Stimulated activated CD8-positive, alpha-beta memory T cell treated with anti-CD3 and anti-CD28 coated beads, Interleukin-4, amount 100 ng/mL, for 24 hours (primary cell): ENCODE measurements at regions not wholly inside any gene's neighbourhood (a gene's known extent, or its start where the extent isn't known, plus 50 kb on each side); places are given as distances from the start of the nearest gene placed in this dataset.
"Not testable (repeated sequence)": the region's sequence is repeated elsewhere in the genome, so short reads cannot be mapped to it uniquely, and the experiment has no call there.

Experiments
- DNase-seq: peaks from one replicate; pipeline ENCODE4 v3.0.0-alpha.2; 2020; ENCODE audit warnings: low read depth

DNA sequence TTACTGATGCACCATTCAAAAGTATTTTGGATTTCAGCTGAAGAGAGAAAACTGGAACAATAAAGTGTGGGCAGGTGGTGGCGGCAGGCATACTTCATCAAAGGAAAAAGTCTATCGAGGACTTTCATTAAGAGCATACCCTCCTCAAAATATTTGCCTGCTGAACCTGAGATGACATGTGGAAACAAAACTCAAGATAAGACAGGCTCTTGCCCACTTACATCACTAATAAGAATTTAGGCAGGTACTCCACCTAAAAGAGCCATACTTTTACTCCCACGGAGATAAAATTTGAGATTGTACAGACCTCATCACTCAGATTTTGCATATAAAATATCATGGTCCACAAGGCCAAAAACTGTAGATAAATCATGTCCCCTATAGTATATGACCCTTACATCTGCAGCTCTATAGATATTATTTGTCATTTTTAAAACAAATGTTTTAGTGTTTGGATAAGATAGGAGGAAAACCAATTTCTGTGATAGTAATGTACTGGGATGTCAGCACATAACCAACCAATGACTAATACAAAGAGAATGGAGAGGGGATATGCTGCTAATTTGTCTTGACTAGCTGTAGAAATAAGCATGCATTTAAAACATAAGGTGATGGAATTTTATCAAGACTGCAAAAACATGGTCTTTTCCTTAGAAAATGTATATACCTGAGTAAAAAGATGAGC, 730.6 kb upstream of the ZNF608 start:
- no peak for DNase-seq

DNA sequence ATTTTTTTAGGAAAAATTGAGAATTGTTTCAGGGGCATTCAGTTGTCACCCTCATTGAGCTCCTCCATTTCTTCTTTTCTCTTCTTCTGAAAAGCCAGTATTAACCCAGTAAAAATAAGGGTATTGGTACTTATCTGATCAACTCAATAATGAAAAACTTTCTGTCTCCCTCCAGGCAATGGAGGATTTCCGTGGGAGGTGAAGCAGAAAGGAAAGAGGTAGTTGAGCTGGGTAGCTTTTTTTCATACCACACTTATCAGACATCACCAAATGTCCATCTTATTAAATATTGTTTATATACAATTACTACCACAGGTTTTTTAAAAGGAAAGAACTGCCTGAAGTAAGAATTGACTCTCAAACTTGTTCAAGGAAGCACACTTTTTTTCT, 731.1 kb upstream of the ZNF608 start:
- DNase-seq: no peak

DNA sequence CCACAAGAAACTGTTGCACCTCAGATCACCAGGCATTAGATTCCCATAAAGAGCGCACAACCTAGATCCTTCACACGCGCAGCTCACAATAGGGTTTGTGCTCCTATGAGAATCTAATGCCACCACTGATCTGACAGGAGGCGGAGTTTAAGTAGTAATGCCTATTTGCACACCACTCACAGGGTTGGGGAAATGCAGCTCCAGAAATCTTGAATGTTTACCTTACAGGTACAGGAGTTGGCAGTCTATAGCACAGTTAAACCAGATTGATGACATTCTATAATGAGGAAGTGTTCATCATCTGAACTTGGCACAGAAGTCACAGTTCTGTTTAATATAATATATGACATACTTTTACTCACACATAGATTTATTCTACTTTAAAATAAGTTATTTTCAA, 732.2 kb upstream of the ZNF608 start:
- no peak for DNase-seq

DNA sequence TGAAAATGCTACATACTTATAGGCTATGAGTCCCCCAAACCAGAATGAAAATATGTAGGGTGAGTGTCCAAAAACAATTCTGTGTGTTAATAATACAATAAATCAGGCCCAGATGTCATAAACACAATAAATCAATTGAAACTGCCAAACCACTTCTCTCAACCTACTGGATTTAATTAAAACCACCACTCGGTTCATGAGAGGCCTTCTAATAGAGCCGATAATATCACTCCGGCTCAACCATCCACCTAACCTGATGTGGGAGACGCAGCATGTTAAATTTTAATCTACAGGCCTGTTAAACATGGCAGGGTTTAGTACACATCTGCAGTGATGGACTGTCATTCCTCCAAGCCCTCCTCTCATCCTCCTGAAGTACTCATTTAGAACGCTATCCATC, 734.5 kb upstream of the ZNF608 start:
- no peak for DNase-seq

DNA sequence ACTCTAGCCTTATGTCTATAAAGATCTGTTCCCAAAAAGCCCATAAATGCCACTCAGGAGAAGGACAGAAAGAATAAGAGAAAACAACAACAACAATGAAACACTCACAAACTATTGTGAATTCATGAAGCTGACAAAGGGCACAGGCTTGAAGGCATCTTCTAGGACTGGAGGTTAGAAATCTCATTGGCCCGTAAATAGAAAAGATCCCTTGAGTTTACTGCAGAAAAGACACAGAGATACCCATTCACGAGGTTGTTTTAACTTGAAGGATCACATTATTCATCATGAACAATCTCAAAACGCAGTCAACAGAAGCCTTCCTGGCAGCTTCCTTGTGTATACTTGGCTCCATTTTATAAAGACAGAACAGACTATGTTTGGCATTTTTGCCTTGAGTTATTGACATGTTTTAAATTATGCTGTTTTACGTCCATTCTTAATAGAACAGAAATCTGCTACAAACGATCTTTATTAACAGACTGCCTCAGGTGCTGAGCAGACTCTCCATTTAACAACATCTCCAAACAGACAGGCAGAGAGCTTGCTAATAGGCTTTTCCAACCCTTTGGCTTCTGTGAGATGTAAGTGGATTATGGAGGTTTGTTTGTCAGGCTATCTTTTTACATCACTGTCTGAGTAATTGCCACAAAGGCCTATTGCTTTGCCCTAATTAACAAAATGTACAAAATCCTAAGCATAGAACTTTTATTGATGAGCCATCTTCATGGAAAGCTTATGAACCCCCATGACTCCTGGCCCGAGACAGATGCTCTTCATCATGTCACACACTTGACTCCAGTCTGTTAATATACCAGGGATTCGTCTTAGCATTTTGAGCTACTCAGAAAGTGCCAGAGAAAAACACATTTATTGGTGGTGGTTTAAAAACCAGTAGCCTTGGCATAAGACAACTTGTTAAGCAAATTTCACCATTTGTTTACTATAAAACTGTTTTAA, 735.3 kb upstream of the ZNF608 start:
- DNase-seq: no peak

DNA sequence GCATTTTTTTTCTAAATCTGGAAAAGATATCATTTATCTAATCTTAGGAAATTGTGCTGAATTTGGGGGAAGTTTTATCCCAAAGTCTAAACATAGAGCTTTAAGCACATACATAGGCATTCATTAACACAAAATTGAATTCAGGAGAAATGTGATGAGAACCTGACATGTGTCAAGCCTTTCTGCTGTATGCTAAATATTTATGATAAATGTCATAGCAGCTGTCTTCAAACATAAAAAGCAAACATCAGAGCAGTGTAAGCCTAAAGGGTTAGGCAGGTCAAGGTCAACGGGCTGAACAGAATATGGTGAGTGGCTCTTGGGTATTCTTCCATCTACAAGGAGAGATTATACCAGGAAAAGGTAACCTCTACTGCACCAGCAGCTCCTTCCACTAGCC, 737.2 kb upstream of the ZNF608 start:
- no peak for DNase-seq

DNA sequence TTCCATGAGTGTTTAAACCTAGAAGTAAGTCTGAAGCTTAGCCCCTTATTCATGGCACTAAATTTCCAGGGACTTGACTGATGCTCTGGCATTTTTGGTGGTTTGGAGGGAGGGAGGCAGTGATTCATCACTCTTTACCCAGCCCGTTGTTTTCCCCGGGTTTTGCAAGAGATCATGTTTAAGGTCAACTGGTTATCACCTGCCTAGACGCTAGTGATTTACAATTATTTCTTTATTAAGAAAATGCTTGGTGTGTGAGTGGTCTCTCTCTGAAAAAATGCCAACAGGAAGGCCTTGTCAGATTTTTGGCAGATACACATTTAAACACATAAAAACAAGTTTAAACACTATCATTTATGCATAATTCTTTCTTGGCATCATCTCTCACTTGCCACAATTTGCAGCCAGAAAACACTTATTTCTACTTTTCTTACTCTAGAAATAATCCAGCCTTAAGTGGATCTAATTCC, 737.9 kb upstream of the ZNF608 start:
- no peak for DNase-seq

DNA sequence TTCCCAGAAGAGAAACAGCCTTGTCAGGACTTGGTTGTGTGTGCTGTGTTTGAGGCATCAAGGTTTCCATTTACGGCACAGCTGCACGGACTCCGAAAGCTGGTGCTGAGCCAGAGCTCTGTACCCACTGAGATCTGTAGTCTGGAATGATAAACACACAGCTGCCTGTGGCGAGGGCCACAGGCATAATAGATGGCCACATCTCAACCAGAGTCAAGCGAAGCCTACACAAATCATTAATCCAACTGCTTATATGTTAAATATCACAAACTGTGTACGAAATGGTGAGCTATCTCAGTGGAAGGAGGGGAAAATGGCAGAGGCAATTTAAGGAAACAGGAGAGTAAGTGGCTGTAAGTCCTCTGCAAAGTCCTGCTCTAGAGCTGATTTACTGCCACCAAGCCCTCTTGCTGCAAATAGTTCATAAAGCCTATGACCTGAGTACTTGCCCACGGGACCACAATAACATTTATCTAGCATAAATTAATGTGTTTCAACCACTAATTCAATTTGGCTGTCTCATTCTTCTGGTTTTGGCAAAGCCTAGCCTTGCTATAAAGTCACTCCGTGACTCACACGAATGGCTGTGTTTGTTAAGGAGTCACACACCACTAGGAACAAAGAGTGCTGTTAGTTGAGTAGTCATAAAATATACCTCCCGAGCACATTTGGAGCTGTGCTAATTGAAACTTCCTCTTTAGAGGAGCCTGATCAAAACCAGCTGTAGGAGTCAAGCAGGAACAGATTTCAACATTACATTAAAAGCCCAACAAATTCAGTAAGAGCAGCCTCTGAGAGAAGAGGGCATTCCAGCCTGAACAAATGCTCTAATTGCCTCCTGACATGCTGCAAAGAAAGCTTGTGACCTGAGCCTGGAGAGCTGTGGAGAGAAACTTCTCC, 738.6 kb upstream of the ZNF608 start:
- no peak for DNase-seq

DNA sequence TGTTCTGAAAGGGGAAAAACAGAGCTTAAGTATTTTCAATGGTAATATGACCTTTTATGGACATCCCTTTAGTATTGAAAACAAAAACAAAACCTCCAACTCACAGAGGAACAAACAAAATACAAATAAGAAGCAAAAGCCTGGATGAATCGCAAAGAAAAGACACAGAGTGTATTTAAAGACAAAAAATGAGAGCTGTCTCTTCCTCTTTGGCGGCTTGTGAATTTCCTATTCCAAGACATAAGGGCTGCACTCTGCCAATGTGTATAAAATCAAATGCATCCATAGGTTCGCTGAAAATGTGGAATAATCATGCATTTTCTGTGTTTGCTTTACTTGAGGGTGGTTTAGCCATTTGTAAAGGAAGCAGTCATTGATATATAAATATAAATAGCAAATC, 739.3 kb upstream of the ZNF608 start:
- no peak for DNase-seq

DNA sequence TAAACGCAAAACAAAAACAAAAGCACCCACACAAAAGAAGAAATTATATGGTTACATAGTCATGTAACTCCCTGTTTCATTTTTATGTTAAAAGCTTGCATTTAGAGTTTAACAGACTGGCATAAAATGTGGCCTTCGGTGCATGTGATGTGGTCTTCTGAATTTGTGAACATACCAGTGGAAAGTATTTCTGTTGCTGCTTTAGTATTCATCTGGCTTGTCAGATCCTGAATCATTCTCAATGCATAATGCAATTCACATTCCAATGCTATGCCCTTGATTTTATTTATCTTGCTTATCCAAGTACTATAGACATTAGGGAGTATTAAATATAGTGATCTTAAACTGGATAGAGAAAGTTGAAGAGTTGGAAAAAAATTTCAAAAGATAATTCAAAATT, 740.2 kb upstream of the ZNF608 start:
- DNase-seq: no peak

DNA sequence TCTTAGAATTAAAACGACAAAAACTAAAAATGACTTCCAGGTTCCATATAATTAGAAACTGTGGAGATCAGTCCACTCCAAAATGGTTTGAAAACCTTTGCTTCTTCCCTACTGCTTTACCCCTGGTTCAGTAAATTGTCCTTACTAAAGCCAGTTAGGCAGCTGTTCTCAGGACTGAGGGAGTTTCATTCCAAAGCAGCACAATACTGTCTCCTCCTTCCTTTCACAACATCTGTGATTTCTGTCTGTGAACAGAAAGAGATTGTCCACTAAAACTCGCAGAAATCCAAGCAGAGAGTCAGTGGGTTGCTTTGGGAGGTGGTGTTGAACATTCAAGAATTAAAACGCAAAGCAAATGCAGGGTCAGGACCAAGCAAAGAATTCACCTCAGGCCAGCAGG, 740.8 kb upstream of the ZNF608 start:
- DNase-seq: no peak

DNA sequence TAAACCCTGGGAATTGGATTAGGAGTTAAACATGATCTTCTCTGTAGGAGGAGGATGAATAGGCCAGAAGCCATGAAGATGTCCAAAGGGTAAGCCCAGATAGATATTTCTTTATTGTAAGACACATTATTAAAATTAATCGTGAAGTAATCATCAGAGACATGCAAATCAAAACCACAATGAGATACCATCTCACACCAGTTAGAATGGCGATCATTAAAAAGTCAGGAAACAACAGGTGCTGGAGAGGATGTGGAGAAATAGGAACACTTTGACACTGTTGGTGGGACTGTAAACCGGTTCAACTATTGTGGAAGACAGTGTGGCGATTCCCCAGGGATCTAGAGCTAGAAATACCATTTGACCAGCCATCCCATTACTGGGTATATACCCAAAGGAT, 741.2 kb upstream of the ZNF608 start:
- not testable (repeated sequence) for DNase-seq

DNA sequence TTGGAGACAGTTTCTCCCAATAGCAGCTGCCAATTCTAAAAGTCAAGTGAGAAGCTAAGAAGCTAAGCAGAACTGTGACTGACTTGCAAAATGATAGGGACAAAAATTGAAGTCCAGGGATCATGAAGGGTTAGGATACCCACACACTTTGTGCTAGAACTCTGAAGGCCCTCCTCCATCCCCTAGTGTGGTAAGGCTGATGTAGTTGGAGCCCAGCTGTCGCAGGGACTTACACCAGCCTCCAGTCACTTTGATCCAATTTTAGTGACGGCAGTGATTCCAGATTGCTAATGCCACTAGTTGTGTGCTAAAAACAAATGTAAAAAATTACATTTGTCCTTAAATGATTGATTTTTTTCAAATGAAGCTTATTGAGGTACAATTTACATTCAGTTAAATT, 742.7 kb upstream of the ZNF608 start:
- no peak for DNase-seq

DNA sequence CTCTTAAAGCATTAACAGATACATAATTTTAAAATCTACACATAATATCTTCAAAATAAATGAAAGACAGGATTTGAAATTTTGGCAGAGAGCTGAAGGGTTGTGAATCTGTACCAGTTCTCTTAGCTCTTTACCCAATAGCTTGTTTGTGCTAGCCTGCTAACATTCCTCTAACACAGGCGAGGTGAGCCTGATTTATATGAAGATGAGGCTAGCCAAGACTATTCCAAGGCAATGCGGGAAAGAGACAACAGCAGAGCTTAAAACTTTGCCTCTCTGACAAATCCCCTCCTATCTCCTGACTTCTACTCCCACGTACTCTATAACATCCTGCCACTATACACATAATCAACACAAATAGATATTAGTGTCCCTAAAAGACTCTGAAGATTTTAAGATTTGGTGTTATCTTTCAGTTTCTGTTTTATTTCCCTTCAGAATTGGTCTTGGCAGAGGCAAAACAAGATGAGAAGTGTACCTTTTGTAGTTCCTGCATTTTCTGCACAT, 745.6 kb upstream of the ZNF608 start:
- DNase-seq: no peak

DNA sequence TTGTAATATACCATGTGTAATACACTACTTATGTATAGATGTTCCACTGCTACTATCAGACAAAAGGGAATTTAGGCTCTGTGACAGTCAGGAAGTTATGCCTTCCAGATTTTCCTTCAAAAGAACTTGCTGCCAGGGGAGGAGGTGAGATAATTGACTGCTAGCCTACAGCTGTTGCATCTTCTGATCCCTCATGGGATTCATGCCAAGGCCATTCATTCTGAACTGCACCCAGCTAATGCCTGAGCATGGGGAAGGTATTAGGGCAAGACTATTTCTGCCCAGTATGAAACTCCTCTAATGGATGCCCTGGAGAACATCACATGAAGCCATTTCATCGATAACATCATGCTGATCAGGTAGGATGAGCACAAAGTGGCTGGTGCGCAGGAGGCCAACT, 746.5 kb upstream of the ZNF608 start:
- DNase-seq: no peak

DNA sequence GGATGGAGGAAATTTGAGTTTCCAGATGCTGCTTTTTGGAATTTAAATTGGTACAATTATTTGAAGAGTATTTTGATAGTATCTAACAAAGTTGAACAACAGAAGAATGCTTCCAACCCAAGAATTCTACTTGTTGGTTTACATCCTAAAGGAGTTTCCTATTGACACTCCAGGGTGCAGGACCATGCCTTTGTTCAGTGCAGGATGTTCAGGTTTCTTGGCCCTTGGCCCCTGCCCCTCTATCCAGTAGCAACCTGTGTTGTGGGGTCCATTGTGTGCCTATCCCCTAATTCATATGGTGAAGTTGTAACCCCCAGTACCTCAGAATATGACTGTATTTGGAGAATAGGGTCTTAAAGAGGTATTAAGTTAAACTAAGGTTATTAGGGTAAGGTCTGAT, 750.0 kb upstream of the ZNF608 start:
- DNase-seq: no peak

DNA sequence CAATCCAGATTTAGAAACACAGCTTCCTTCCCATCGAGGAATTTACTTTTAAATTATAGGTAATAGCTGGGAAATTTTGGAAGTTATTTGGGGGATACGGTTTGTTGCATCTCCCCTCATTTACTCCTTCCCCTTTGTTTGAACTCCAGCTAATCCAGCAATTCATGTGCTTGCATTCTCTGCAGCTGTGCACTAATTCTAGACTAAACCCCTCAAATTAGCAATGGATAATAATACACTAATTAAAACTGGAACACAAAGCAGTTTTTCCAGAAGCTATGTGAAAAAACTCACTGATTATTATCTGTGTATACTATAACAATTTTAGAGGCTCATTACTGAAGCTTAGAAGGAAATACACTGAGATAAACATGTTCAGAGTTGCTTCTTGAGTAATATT, 751.2 kb upstream of the ZNF608 start:
- no peak for DNase-seq

DNA sequence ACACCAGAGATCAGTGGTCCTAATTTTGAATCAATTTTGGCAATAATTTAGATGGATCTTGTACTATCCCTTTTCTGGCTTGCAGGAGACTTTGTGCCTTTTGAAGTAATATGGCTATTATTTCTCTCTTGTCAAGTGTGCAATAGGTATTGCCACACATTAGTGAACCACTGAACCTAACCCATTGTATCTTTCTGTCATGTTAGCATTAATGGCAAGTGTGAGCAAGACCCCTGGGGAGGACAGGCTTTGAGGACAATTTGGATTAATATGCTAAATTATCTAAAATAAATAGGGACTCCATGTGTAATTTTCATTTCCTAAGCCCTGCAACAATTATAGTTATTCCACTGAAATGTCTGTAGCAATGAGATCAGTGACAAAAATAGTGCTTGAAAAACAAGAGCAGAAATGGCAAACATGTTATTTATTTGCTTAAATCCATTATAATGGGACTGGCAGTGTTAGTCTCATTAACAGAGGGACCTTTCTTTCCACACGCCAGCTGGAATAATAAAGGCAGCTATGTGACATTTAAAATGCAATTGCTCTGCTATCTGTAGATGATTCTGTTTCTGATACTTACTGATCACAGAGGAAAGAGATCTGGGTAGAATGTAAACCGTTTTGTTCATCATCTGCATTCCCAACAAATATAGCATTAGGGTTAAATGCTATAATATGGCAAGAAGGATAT, 753.3 kb upstream of the ZNF608 start:
- DNase-seq: no peak

DNA sequence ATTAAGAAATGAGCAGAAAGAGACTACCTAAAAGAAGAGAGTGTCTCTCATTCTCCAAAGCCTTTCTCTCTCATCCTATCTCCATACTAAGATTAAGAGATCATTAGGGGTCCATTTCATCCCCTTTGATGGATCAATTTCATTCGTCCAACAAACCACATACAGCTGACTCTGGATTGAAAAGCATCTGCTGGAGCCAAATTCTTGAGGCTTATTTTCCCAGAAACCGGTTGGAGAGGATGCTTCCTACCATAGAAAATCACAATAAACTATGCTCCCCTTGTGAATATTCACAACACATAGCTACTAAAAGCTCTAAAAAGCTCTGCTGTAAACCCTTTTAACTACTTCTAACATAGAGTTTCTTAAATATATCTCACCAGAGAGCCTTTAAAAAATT, 755.0 kb upstream of the ZNF608 start:
- no peak for DNase-seq

DNA sequence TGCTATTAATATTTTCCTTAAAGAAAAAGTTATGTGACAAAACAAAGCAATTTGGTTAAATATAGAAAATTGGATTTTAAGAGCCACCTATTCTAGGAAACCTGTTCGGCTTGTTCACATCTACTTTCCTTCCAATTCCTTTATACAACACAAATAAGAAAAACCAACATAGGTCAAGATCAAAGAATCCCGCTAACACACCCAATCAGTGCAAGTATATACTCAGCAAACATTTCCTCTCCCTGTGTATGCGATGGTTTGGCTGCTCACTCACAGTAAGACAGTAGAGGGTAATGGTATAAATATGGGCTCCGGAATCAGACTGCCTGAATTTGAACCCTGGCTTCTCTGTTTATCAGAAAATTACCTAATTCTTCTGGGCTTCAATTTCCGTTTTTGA, 757.5 kb upstream of the ZNF608 start:
- DNase-seq: no peak

DNA sequence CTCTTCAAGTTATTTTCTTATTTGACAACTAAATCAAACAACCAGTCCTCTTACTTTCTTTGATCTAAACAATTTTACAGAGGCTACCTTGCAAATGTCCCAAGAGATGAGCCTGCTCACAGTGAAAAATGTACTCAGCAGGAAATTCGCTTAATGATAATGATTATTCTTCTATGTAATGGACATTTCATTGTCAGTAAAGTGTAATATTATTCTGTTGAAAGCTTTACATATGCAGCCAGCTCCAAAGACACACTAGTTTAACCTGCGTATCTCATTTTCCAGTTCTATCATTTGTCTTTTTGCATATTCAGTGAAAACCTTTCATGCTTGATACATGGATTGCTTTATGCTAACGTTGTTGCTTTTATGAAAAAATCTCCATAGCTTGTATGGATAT, 758.7 kb upstream of the ZNF608 start:
- no peak for DNase-seq

DNA sequence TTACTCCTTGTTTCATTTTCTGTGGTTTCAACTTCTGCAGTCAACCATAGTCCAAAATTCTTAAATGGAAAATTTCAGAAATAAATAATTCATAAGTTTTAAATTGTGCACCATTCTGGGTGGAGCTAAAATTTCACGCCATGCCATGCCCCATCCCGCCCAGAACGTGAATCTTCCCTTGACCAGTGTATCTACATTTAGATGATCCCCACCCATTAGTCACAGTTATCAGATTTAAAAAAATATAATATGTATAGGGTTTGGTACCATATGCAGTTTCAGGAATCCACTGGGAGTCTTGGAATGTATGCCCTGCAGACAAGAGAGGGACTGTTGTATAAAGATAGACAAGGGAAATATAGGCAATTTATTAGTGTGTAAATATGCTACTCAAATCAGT, 759.7 kb upstream of the ZNF608 start:
- DNase-seq: no peak
